ENCODE measurements at regions not wholly inside any gene's neighbourhood (a gene's known extent, or its start where the extent isn't known, plus 50 kb on each side); places are given as distances from the start of the nearest gene placed in this dataset.

DNA sequence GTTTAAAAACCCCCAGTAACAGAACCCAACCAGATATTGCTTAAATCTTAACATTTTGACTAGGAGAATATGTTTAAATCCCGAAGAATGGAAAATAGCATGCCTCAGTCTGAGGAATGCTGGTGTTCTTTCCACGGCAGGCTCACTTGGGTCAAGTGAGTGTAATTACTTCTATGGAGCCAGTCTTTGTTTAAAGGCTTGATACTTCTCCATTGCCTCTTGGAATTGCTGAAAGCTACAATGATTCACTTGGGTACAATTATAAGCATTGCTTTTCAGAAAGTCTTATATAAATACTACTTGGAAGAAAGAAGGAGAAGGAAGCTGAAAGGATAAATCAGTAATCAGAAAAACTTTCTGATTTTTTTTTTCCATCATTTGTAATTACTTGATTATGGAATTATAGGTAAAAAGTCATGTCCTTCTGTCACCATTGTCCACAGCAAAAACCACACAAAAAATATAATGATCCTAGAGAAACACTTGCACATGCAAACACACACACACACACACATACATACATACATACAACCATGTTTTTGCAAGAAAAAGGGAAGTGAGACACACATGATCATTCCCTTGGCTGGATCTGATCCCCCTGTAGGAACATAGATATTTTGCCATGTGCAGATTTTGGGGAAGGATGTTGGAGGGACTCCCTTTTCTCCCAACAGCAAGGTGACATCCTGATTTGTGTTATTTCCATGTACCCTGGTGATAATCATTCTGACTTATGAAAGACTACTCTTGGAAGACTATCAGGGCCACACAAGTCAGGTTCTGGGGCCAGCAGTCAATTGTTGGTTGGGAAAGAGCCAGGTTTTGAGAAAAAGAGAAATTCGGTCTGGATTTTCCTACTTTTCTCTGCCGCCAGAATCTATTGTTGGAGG is 396.0 kb upstream of the BTBD3 start:
- no peak overlapping the region for H3K4me3 ChIP-seq (ENCODE audit: low read length)
- H3F3A ChIP-seq (ENCODE audit: insufficient read depth, low read length, poor library complexity, severe bottlenecking) = no peaks in the 10 kb centered on the region
- no peaks in the 10 kb centered on the region for H4K20me1 ChIP-seq (ENCODE audit: insufficient read depth)
- H2AFZ ChIP-seq (ENCODE audit: low read depth, low read length) = no peak overlapping the region
- no peak for TF ChIP-seq MXI1 (conservative IDR thresholded peaks at IDR 0.05; ENCODE audit: poor library complexity, severe bottlenecking)
- TF ChIP-seq, protein P1, sequence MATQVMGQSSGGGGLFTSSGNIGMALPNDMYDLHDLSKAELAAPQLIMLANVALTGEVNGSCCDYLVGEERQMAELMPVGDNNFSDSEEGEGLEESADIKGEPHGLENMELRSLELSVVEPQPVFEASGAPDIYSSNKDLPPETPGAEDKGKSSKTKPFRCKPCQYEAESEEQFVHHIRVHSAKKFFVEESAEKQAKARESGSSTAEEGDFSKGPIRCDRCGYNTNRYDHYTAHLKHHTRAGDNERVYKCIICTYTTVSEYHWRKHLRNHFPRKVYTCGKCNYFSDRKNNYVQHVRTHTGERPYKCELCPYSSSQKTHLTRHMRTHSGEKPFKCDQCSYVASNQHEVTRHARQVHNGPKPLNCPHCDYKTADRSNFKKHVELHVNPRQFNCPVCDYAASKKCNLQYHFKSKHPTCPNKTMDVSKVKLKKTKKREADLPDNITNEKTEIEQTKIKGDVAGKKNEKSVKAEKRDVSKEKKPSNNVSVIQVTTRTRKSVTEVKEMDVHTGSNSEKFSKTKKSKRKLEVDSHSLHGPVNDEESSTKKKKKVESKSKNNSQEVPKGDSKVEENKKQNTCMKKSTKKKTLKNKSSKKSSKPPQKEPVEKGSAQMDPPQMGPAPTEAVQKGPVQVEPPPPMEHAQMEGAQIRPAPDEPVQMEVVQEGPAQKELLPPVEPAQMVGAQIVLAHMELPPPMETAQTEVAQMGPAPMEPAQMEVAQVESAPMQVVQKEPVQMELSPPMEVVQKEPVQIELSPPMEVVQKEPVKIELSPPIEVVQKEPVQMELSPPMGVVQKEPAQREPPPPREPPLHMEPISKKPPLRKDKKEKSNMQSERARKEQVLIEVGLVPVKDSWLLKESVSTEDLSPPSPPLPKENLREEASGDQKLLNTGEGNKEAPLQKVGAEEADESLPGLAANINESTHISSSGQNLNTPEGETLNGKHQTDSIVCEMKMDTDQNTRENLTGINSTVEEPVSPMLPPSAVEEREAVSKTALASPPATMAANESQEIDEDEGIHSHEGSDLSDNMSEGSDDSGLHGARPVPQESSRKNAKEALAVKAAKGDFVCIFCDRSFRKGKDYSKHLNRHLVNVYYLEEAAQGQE (IDR thresholded peaks at IDR 0.05; ENCODE audit: borderline replicate concordance) = no peak
- no peak for TF ChIP-seq POLR2AphosphoS5 (IDR thresholded peaks at IDR 0.05)
- TF ChIP-seq SMC3 (conservative IDR thresholded peaks at IDR 0.05; ENCODE audit: poor library complexity) = no peak
- no peak for TF ChIP-seq RAD21 (conservative IDR thresholded peaks at IDR 0.05)
- TF ChIP-seq, protein P2, sequence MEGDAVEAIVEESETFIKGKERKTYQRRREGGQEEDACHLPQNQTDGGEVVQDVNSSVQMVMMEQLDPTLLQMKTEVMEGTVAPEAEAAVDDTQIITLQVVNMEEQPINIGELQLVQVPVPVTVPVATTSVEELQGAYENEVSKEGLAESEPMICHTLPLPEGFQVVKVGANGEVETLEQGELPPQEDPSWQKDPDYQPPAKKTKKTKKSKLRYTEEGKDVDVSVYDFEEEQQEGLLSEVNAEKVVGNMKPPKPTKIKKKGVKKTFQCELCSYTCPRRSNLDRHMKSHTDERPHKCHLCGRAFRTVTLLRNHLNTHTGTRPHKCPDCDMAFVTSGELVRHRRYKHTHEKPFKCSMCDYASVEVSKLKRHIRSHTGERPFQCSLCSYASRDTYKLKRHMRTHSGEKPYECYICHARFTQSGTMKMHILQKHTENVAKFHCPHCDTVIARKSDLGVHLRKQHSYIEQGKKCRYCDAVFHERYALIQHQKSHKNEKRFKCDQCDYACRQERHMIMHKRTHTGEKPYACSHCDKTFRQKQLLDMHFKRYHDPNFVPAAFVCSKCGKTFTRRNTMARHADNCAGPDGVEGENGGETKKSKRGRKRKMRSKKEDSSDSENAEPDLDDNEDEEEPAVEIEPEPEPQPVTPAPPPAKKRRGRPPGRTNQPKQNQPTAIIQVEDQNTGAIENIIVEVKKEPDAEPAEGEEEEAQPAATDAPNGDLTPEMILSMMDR (IDR thresholded peaks at IDR 0.05; ENCODE audit: poor library complexity, severe bottlenecking) = no peak
- TF ChIP-seq EP300 (conservative IDR thresholded peaks at IDR 0.05; ENCODE audit: poor library complexity, severe bottlenecking) = no peak
- no peak for TF ChIP-seq EZH2 (IDR thresholded peaks at IDR 0.05; ENCODE audit: borderline replicate concordance, insufficient read depth, low read length, poor library complexity, severe bottlenecking)
- no peak for TF ChIP-seq TAF1 (IDR thresholded peaks at IDR 0.05; ENCODE audit: low read depth)
- H3K9me2 ChIP-seq (ENCODE audit: insufficient read depth, low read length) = no peaks in the 10 kb centered on the region
- H3K27me3 ChIP-seq (ENCODE audit: insufficient read depth, low read depth, low read length) = no peaks in the 10 kb centered on the region
- no peak overlapping the region for H3K27ac ChIP-seq (ENCODE audit: low read length)
- H3K9ac ChIP-seq (ENCODE audit: low read length) = no peak overlapping the region
- H3K79me2 ChIP-seq (replicated peaks; ENCODE audit: insufficient read depth, low read length) = no peaks in the 10 kb centered on the region
- no peak overlapping the region for H3K4me2 ChIP-seq (ENCODE audit: low read length)
- peaks cover 4% of the 10 kb centered on the region for H3K9me3 ChIP-seq (ENCODE audit: low read length)
- no peaks in the 10 kb centered on the region for H3K36me3 ChIP-seq (ENCODE audit: insufficient read depth, low read length)

DNA sequence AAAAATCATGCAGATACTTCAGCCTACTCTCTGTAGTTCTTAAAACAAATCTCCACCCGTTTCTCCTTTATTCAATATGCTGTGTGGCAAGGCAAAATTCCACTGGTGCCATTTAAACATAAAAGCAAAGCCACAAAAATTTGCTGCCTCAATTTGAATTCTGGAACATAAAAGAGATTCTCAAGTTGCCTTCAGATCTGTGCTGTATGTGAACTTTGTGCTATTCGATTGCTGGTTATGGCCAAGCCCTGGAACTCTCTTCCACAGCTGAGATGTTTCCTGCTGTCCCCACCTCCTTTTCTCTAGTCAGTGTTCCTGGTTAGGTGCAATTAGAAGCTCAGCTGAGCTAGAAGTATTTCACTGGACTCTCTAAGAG is 395.3 kb upstream of the BTBD3 start:
- H4K20me1 ChIP-seq (ENCODE audit: insufficient read depth) = no peaks in the 10 kb centered on the region
- H2AFZ ChIP-seq (ENCODE audit: low read depth, low read length) = no peak overlapping the region
- H3K9me2 ChIP-seq (ENCODE audit: insufficient read depth, low read length) = no peaks in the 10 kb centered on the region
- H3F3A ChIP-seq (ENCODE audit: insufficient read depth, low read length, poor library complexity, severe bottlenecking) = no peaks in the 10 kb centered on the region
- H3K4me3 ChIP-seq (ENCODE audit: low read length) = no peak overlapping the region
- H3K9me3 ChIP-seq (ENCODE audit: low read length) = peaks cover 4% of the 10 kb centered on the region
- H3K4me2 ChIP-seq (ENCODE audit: low read length) = no peak overlapping the region
- TF ChIP-seq EZH2 (IDR thresholded peaks at IDR 0.05; ENCODE audit: borderline replicate concordance, insufficient read depth, low read length, poor library complexity, severe bottlenecking) (no peak), SMC3 (conservative IDR thresholded peaks at IDR 0.05; ENCODE audit: poor library complexity) (no peak), POLR2AphosphoS5 (IDR thresholded peaks at IDR 0.05) (no peak), TAF1 (IDR thresholded peaks at IDR 0.05; ENCODE audit: low read depth) (no peak), MXI1 (conservative IDR thresholded peaks at IDR 0.05; ENCODE audit: poor library complexity, severe bottlenecking) (no peak), RAD21 (conservative IDR thresholded peaks at IDR 0.05) (no peak), EP300 (conservative IDR thresholded peaks at IDR 0.05; ENCODE audit: poor library complexity, severe bottlenecking) (no peak)
- TF ChIP-seq, protein P2 (IDR thresholded peaks at IDR 0.05; ENCODE audit: poor library complexity, severe bottlenecking) = no peak
- TF ChIP-seq, protein P1 (IDR thresholded peaks at IDR 0.05; ENCODE audit: borderline replicate concordance) = no peak
- H3K79me2 ChIP-seq (replicated peaks; ENCODE audit: insufficient read depth, low read length) = no peaks in the 10 kb centered on the region
- H3K27ac ChIP-seq (ENCODE audit: low read length) = no peak overlapping the region
- no peak overlapping the region for H3K9ac ChIP-seq (ENCODE audit: low read length)
- H3K36me3 ChIP-seq (ENCODE audit: insufficient read depth, low read length) = no peaks in the 10 kb centered on the region
- H3K27me3 ChIP-seq (ENCODE audit: insufficient read depth, low read depth, low read length) = no peaks in the 10 kb centered on the region

Data from neural cell (in vitro differentiated cells).